NOMO-1 treated with dmso at 0.1 percent for 144 hours (cell line): ENCODE measurements at regions not wholly inside any gene's neighbourhood (a gene's known extent, or its start where the extent isn't known, plus 50 kb on each side); places are given as distances from the start of the nearest gene placed in this dataset.
"Not testable (repeated sequence)": the region's sequence is repeated elsewhere in the genome, so short reads cannot be mapped to it uniquely, and the experiment has no call there.

Experiments
- DNase-seq: peaks from one replicate; lab custom pipeline; 2025; ENCODE audit not compliant: unreplicated experiment; lab: John Stamatoyannopoulos, UW

- not testable (repeated sequence) for DNase-seq
These were observed 54.1 kb upstream of the NBPF9 start for GRCh38 chr1:149157409-149157808.

- DNase-seq, result not testable (repeated sequence)
These were observed 55.0 kb upstream of the NBPF9 start for GRCh38 chr1:149158308-149158707.

- not testable (repeated sequence) for DNase-seq
These were observed 59.7 kb upstream of the NBPF9 start for GRCh38 chr1:149163063-149163444.

GRCh38 chr1:149174765-149175164 lies 71.4 kb upstream of the NBPF9 start:
- not testable (repeated sequence) for DNase-seq

- not testable (repeated sequence) for DNase-seq
These were observed 72.5 kb upstream of the NBPF9 start for GRCh38 chr1:149175812-149176211.

- DNase-seq, result not testable (repeated sequence)
These were observed 73.3 kb upstream of the NBPF9 start for GRCh38 chr1:149176453-149177316.

GRCh38 chr1:149190742-149191141 lies 87.4 kb upstream of the NBPF9 start:
- DNase-seq, result not testable (repeated sequence)

GRCh38 chr1:149196651-149197050 lies 93.3 kb upstream of the NBPF9 start:
- DNase-seq, result not testable (repeated sequence)

GRCh38 chr1:149200567-149200966 lies 97.2 kb upstream of the NBPF9 start:
- not testable (repeated sequence) for DNase-seq

GRCh38 chr1:149202283-149202682 lies 98.9 kb upstream of the NBPF9 start:
- not testable (repeated sequence) for DNase-seq

GRCh38 chr1:149204396-149204795 lies 101.0 kb upstream of the NBPF9 start:
- DNase-seq, result not testable (repeated sequence)

GRCh38 chr1:149208836-149209235 lies 105.5 kb upstream of the NBPF9 start:
- not testable (repeated sequence) for DNase-seq

- DNase-seq, result not testable (repeated sequence)
These were observed 108.5 kb upstream of the NBPF9 start for GRCh38 chr1:149211757-149212420.

- DNase-seq, result not testable (repeated sequence)
These were observed 109.6 kb upstream of the NBPF9 start for GRCh38 chr1:149212946-149213345.

GRCh38 chr1:149213673-149214072 lies 110.3 kb upstream of the NBPF9 start:
- not testable (repeated sequence) for DNase-seq

- not testable (repeated sequence) for DNase-seq
These were observed 115.0 kb upstream of the NBPF9 start for GRCh38 chr1:149218080-149218988.

- DNase-seq, result not testable (repeated sequence)
These were observed 116.2 kb upstream of the NBPF9 start for GRCh38 chr1:149219539-149219938.

GRCh38 chr1:149220463-149221074 lies 117.2 kb upstream of the NBPF9 start:
- not testable (repeated sequence) for DNase-seq

GRCh38 chr1:149227933-149228665 lies 124.7 kb upstream of the NBPF9 start:
- not testable (repeated sequence) for DNase-seq
